Gastroesophageal sphincter (tissue), 3 donors: ENCODE measurements at regions not wholly inside any gene's neighbourhood (a gene's known extent, or its start where the extent isn't known, plus 50 kb on each side); places are given as distances from the start of the nearest gene placed in this dataset.

Experiments used
- CTCF ChIP-seq, 4 experiments: fragments of 200-600 bp in 2 of 4; fragments of 450-650 bp in 2 of 4; sonication (generic) in 1 of 4; IDR thresholded peaks; one replicate each; pipeline ENCODE4 v1.5.1; 2017 to 2019; ENCODE audit warnings: antibody characterized with exemption in 4 of 4, mild to moderate bottlenecking in 2 of 4, moderate library complexity in 2 of 4
- EP300 ChIP-seq: sonication (generic); formaldehyde crosslinking; IDR thresholded peaks from one replicate; pipeline ENCODE4 v1.6.1; 2017; ENCODE audit warnings: antibody characterized with exemption, mild to moderate bottlenecking
- POLR2A ChIP-seq, 2 donors: fragments of 450-650 bp; IDR thresholded peaks; one replicate each; pipeline ENCODE4 v1.6.1; 2017; ENCODE audit warnings: antibody characterized with exemption in 2 of 2, mild to moderate bottlenecking in 2 of 2, moderate library complexity in 1 of 2
- POLR2AphosphoS5 ChIP-seq: sonication (generic); formaldehyde crosslinking; IDR thresholded peaks from one replicate; pipeline ENCODE4 v1.6.1; 2017; ENCODE audit warnings: antibody characterized with exemption

- TF ChIP-seq CTCF (IDR thresholded peaks at IDR 0.05) = no peak
- TF ChIP-seq POLR2A (IDR thresholded peaks at IDR 0.05) = no peak
- TF ChIP-seq EP300 = no peak
- no peak for TF ChIP-seq POLR2AphosphoS5
These were observed 392.3 kb upstream of the TNP1 start for GRCh38 chr2:217252181-217252580.
